HCT116 (cell line): ENCODE measurements at regions not wholly inside any gene's neighbourhood (a gene's known extent, or its start where the extent isn't known, plus 50 kb on each side); places are given as distances from the start of the nearest gene placed in this dataset.

Source experiments
- ATAC-seq: fragments of 200-7000 bp; cut with Tn5 transposase; 2 replicates; pipeline ENCODE4 v1.9.1; 2020; ENCODE audit warnings: mild to moderate bottlenecking, moderate library complexity
- BruUV-seq: library from RNA; stranded (reverse); fragments of 400-500 nt; replicated peaks from 2 replicates; lab custom pipeline; 2021; lab: Mats Ljungman, UMichigan
- CTCF ChIA-PET: fragments of 300-600 bp; sonication (Branson Sonifier 250); formaldehyde crosslinking; loops from one replicate; lab custom pipeline; 2021; ENCODE audit warnings: antibody characterized with exemption; lab: Charles Lee
- POLR2A ChIA-PET: fragments of 300-600, 350-600 bp; sonication (Branson Sonifier 250); formaldehyde crosslinking; loops from one replicate; lab custom pipeline; 2021; ENCODE audit warnings: antibody characterized with exemption; lab: Charles Lee
- RAD21 ChIA-PET, 2 experiments: fragments of 300-600 bp; sonication (Branson Sonifier 250); formaldehyde crosslinking; loops; one replicate each; lab custom pipeline; 2023; ENCODE audit warnings: low total read pairs in 2 of 2; ENCODE audit not compliant: uncharacterized antibody in 2 of 2, unreplicated experiment in 2 of 2, low non-redundant PET in 1 of 2; lab: Charles Lee
- DNase-seq: peaks from one replicate; pipeline ENCODE4 v3.0.0-alpha.2; 2010; ENCODE audit warnings: low read depth, low spot score
- H2AFZ ChIP-seq: fragments of 200-600 bp; shearing (Covaris generic), sonication (generic); 2 replicates; pipeline ENCODE4 v1.6.1; 2017; ENCODE audit warnings: low read depth, mixed run types, mixed read lengths, antibody characterized with exemption, low read length; ENCODE audit not compliant: poor library complexity, severe bottlenecking
- H3K27ac ChIP-seq: 2 replicates; pipeline ENCODE4 v1.5.1; 2012; ENCODE audit warnings: low read depth, low read length
- H3K27me3 ChIP-seq: fragments of 200-600 bp; sonication (generic); 2 replicates; pipeline ENCODE4 v1.6.1; 2016; ENCODE audit warnings: mixed run types, low read length, mixed read lengths; ENCODE audit not compliant: insufficient read depth
- H3K36me3 ChIP-seq, 2 experiments: fragments of 200-500 bp in 1 of 2; fragments of 200-600 bp in 1 of 2; sonication (Bioruptor generic) in 1 of 2; sonication (generic) in 1 of 2; 2 replicates each; pipeline versions ENCODE4 v1.5.1 to v1.6.1; 2014 to 2016; ENCODE audit warnings: low read length in 2 of 2, inconsistent platforms in 1 of 2, mixed read lengths in 1 of 2, mixed run types in 1 of 2; ENCODE audit not compliant: insufficient read depth in 2 of 2, control insufficient read depth in 1 of 2
- H3K4me1 ChIP-seq, 2 experiments: fragments of 200-600 bp in 1 of 2; sonication (generic) in 1 of 2; 2 replicates each; pipeline versions ENCODE4 v1.5.1 to v1.6.1; 2012 to 2017; ENCODE audit warnings: low read length in 2 of 2, inconsistent platforms in 1 of 2, mild to moderate bottlenecking in 1 of 2, mixed read lengths in 1 of 2, mixed run types in 1 of 2, moderate library complexity in 1 of 2; ENCODE audit not compliant: insufficient read depth in 2 of 2, control insufficient read depth in 1 of 2
- H3K4me2 ChIP-seq: fragments of 200-600 bp; sonication (generic); 2 replicates; pipeline ENCODE4 v1.6.1; 2017; ENCODE audit warnings: mixed run types, low read length, mixed read lengths
- H3K4me3 ChIP-seq, 2 experiments: fragments of 200-600 bp in 1 of 2; sonication (generic) in 1 of 2; replicated peaks in 1 of 2; 2 replicates each; pipeline ENCODE4 v1.5.1; 2011 to 2016; ENCODE audit warnings: low read length in 2 of 2, control low read depth in 1 of 2, low read depth in 1 of 2, mild to moderate bottlenecking in 1 of 2, mixed read lengths in 1 of 2, mixed run types in 1 of 2
- H3K79me2 ChIP-seq: fragments of 200-600 bp; sonication (generic); 2 replicates; pipeline ENCODE4 v1.6.1; 2017; ENCODE audit warnings: mild to moderate bottlenecking, mixed run types, low read length, moderate library complexity, mixed read lengths; ENCODE audit not compliant: insufficient read depth
- H3K9ac ChIP-seq: fragments of 200-600 bp; sonication (generic); 2 replicates; pipeline ENCODE4 v1.6.1; 2016; ENCODE audit warnings: low read length, mixed read lengths
- H3K9me2 ChIP-seq: fragments of 200-600 bp; sonication (generic), shearing (Covaris generic); 2 replicates; pipeline ENCODE4 v1.6.1; 2017; ENCODE audit warnings: mixed run types, mild to moderate bottlenecking, moderate library complexity; ENCODE audit not compliant: insufficient read depth
- H3K9me3 ChIP-seq, 2 experiments: fragments of 200-500 bp in 1 of 2; fragments of 200-600 bp in 1 of 2; sonication (Bioruptor generic) in 1 of 2; sonication (generic) in 1 of 2; 2 replicates each; pipeline ENCODE4 v1.6.1; 2014 to 2017; ENCODE audit warnings: low read length in 2 of 2, mixed read lengths in 2 of 2, inconsistent platforms in 1 of 2, low read depth in 1 of 2, mild to moderate bottlenecking in 1 of 2, mixed run types in 1 of 2, moderate library complexity in 1 of 2; ENCODE audit not compliant: control insufficient read depth in 1 of 2, insufficient read depth in 1 of 2
- H4K20me1 ChIP-seq: fragments of 200-600 bp; sonication (generic), shearing (Covaris generic); 2 replicates; pipeline ENCODE4 v1.6.1; 2017; ENCODE audit warnings: mixed run types, mild to moderate bottlenecking, moderate library complexity; ENCODE audit not compliant: insufficient read depth
- CBX3 ChIP-seq: IDR thresholded peaks from 2 replicates; pipeline ENCODE4 v1.6.1; 2012; ENCODE audit warnings: low read depth
- EGR1 ChIP-seq: IDR thresholded peaks from 2 replicates; pipeline ENCODE4 v1.6.1; 2012; ENCODE audit warnings: low read depth
- ELF1 ChIP-seq: IDR thresholded peaks from 2 replicates; pipeline ENCODE4 v1.6.1; 2012; ENCODE audit warnings: low read depth, borderline replicate concordance
- EZH2phosphoT487 ChIP-seq: fragments of 200-600 bp; IDR thresholded peaks from 2 replicates; pipeline ENCODE4 v1.6.1; 2018; ENCODE audit warnings: antibody characterized with exemption, borderline replicate concordance
- FOSL1 ChIP-seq: IDR thresholded peaks from 2 replicates; pipeline ENCODE4 v1.6.1; 2012; ENCODE audit warnings: low read depth
- POLR2AphosphoS5 ChIP-seq: IDR thresholded peaks from 2 replicates; pipeline ENCODE4 v1.6.1; 2011; ENCODE audit warnings: mild to moderate bottlenecking, low read depth, low read length, moderate library complexity
- SP1 ChIP-seq: IDR thresholded peaks from 2 replicates; pipeline ENCODE4 v1.6.1; 2012; ENCODE audit warnings: low read depth
- YY1 ChIP-seq: IDR thresholded peaks from 2 replicates; pipeline ENCODE4 v1.6.1; 2011; ENCODE audit warnings: low read length, low read depth, moderate library complexity, mild to moderate bottlenecking; ENCODE audit not compliant: insufficient replicate concordance; ENCODE audit errors: extremely low read depth
- ZFX ChIP-seq: fragments of 450-650 bp; IDR thresholded peaks from 2 replicates; pipeline ENCODE4 v1.6.1; 2017
- intact Hi-C: fragments of 100-400 bp; cut with micrococcal nuclease; formaldehyde crosslinking; loops from 2 replicates; pipeline ENCODE4 v1.10.0; 2022
- TF ChIP-seq, protein P1 (sequence below): IDR thresholded peaks from 2 replicates; pipeline ENCODE4 v1.6.1; 2012
- TF ChIP-seq, protein P2 (sequence below): IDR thresholded peaks from 2 replicates; pipeline ENCODE4 v1.6.1; 2011; ENCODE audit warnings: mild to moderate bottlenecking, low read length, moderate library complexity; ENCODE audit not compliant: insufficient replicate concordance; ENCODE audit errors: extremely low read depth
- TF ChIP-seq, protein P3 (sequence below): IDR thresholded peaks from 2 replicates; pipeline ENCODE4 v1.6.1; 2012; ENCODE audit warnings: low read depth
- TF ChIP-seq, protein P4 (sequence below): IDR thresholded peaks from 2 replicates; pipeline ENCODE4 v1.6.1; 2012
- TF ChIP-seq, protein P5 (sequence below), 3 experiments: fragments of 200-600 bp in 1 of 3; sonication (generic) in 1 of 3; IDR thresholded peaks in 2 of 3; conservative IDR thresholded peaks in 1 of 3; 2 replicates each; pipeline ENCODE4 v1.5.1; 2012 to 2017; ENCODE audit warnings: low read depth in 2 of 3, low read length in 2 of 3, antibody characterized with exemption in 1 of 3, borderline replicate concordance in 1 of 3, control low read depth in 1 of 3, mild to moderate bottlenecking in 1 of 3, mixed read lengths in 1 of 3, mixed run types in 1 of 3, moderate library complexity in 1 of 3; ENCODE audit not compliant: insufficient read depth in 1 of 3

DNA sequence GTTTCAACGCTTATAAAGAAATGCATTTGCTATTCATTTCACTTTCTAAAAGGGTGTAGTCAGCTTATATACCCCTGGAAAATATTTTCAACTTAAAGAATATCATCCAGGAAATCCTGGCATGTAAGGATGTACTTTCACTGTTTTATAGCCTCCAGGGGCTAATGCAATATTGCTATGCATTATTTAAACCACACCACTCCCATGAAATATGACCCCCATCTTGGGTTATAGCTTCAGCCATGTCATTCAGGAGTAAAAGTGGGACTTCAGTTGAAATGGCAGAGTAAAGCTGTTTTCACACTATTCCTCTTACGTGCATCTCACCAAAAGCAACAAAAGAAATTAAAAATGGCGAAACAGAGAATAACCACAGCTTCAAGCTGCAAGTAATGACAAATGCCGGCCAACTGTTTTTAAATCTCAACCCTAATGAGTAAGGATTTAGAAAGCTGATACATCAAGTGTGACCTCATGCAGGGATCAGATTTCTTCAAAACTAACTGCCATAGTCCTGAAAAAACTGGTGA, 84.5 kb downstream of the COL6A6 start (continued):
- TF ChIP-seq, protein P1, sequence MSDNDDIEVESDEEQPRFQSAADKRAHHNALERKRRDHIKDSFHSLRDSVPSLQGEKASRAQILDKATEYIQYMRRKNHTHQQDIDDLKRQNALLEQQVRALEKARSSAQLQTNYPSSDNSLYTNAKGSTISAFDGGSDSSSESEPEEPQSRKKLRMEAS, result no peak
- TF ChIP-seq, protein P2, sequence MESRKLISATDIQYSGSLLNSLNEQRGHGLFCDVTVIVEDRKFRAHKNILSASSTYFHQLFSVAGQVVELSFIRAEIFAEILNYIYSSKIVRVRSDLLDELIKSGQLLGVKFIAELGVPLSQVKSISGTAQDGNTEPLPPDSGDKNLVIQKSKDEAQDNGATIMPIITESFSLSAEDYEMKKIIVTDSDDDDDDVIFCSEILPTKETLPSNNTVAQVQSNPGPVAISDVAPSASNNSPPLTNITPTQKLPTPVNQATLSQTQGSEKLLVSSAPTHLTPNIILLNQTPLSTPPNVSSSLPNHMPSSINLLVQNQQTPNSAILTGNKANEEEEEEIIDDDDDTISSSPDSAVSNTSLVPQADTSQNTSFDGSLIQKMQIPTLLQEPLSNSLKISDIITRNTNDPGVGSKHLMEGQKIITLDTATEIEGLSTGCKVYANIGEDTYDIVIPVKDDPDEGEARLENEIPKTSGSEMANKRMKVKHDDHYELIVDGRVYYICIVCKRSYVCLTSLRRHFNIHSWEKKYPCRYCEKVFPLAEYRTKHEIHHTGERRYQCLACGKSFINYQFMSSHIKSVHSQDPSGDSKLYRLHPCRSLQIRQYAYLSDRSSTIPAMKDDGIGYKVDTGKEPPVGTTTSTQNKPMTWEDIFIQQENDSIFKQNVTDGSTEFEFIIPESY, result no peak
- no peak for TF ChIP-seq EZH2phosphoT487
- TF ChIP-seq, protein P3, sequence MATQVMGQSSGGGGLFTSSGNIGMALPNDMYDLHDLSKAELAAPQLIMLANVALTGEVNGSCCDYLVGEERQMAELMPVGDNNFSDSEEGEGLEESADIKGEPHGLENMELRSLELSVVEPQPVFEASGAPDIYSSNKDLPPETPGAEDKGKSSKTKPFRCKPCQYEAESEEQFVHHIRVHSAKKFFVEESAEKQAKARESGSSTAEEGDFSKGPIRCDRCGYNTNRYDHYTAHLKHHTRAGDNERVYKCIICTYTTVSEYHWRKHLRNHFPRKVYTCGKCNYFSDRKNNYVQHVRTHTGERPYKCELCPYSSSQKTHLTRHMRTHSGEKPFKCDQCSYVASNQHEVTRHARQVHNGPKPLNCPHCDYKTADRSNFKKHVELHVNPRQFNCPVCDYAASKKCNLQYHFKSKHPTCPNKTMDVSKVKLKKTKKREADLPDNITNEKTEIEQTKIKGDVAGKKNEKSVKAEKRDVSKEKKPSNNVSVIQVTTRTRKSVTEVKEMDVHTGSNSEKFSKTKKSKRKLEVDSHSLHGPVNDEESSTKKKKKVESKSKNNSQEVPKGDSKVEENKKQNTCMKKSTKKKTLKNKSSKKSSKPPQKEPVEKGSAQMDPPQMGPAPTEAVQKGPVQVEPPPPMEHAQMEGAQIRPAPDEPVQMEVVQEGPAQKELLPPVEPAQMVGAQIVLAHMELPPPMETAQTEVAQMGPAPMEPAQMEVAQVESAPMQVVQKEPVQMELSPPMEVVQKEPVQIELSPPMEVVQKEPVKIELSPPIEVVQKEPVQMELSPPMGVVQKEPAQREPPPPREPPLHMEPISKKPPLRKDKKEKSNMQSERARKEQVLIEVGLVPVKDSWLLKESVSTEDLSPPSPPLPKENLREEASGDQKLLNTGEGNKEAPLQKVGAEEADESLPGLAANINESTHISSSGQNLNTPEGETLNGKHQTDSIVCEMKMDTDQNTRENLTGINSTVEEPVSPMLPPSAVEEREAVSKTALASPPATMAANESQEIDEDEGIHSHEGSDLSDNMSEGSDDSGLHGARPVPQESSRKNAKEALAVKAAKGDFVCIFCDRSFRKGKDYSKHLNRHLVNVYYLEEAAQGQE, result no peak

DNA sequence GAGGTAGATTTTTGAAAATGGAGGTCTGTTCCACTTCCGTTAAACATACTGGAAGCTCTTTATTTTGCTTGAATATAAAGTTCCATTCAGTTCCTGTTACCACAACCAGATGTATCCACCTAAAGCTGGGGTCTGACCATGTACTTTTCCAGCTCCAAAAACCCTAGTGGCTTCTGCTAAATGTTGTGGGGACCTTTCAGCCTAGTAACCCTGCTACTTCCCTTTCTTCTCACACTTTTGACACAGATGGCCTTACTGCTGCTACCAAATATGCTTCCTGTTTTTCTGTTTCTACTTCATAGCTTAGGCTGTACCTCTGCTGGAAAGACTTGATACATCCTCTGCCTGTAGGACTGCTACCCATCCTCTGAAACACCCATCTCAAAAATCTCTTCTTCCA, 87.8 kb downstream of the COL6A6 start:
- H3K27ac ChIP-seq, result no peak overlapping the region
- no peak overlapping the region for H3K9ac ChIP-seq
- RAD21 ChIA-PET, result no interaction called here
- H3K4me3 ChIP-seq, result no peak overlapping the region
- no peaks in the 10 kb centered on the region for H3K9me2 ChIP-seq
- H4K20me1 ChIP-seq, result no peaks in the 10 kb centered on the region
- H3K36me3 ChIP-seq, result no peaks in the 10 kb centered on the region
- no peaks in the 10 kb centered on the region for H3K4me1 ChIP-seq
- H2AFZ ChIP-seq, result no peak overlapping the region
- no peaks in the 10 kb centered on the region; a peak in 1 of 4 replicates for H3K9me3 ChIP-seq
- intact Hi-C loops, result no loop called here
- no TSS peak for BruUV-seq
- POLR2A ChIA-PET, result no interaction called here
- H3K27me3 ChIP-seq, result no peaks in the 10 kb centered on the region; the same call in 1 of the 2 replicates
- H3K4me2 ChIP-seq, result no peak overlapping the region
- no peak for ATAC-seq
- no peak for DNase-seq
- CTCF ChIA-PET, result no interaction called here
- H3K79me2 ChIP-seq, result no peaks in the 10 kb centered on the region
- TF ChIP-seq EGR1 (no peak), YY1 (no peak), FOSL1 (no peak), SP1 (no peak), ZFX (no peak), POLR2AphosphoS5 (no peak), ELF1 (no peak), CBX3 (no peak)
- TF ChIP-seq, protein P4, sequence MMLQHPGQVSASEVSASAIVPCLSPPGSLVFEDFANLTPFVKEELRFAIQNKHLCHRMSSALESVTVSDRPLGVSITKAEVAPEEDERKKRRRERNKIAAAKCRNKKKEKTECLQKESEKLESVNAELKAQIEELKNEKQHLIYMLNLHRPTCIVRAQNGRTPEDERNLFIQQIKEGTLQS, result no peak
- TF ChIP-seq, protein P1, result no peak
- TF ChIP-seq, protein P5, sequence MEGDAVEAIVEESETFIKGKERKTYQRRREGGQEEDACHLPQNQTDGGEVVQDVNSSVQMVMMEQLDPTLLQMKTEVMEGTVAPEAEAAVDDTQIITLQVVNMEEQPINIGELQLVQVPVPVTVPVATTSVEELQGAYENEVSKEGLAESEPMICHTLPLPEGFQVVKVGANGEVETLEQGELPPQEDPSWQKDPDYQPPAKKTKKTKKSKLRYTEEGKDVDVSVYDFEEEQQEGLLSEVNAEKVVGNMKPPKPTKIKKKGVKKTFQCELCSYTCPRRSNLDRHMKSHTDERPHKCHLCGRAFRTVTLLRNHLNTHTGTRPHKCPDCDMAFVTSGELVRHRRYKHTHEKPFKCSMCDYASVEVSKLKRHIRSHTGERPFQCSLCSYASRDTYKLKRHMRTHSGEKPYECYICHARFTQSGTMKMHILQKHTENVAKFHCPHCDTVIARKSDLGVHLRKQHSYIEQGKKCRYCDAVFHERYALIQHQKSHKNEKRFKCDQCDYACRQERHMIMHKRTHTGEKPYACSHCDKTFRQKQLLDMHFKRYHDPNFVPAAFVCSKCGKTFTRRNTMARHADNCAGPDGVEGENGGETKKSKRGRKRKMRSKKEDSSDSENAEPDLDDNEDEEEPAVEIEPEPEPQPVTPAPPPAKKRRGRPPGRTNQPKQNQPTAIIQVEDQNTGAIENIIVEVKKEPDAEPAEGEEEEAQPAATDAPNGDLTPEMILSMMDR (IDR thresholded peaks at IDR 0.05 in 2 of 3, conservative IDR thresholded peaks at IDR 0.05 in 1 of 3; ENCODE audit: borderline replicate concordance in 1 of 3, insufficient read depth in 1 of 3, low read depth in 2 of 3, low read length in 2 of 3), result no peak
